ENCODE measurements at regions not wholly inside any gene's neighbourhood (a gene's known extent, or its start where the extent isn't known, plus 50 kb on each side); places are given as distances from the start of the nearest gene placed in this dataset.

DNA sequence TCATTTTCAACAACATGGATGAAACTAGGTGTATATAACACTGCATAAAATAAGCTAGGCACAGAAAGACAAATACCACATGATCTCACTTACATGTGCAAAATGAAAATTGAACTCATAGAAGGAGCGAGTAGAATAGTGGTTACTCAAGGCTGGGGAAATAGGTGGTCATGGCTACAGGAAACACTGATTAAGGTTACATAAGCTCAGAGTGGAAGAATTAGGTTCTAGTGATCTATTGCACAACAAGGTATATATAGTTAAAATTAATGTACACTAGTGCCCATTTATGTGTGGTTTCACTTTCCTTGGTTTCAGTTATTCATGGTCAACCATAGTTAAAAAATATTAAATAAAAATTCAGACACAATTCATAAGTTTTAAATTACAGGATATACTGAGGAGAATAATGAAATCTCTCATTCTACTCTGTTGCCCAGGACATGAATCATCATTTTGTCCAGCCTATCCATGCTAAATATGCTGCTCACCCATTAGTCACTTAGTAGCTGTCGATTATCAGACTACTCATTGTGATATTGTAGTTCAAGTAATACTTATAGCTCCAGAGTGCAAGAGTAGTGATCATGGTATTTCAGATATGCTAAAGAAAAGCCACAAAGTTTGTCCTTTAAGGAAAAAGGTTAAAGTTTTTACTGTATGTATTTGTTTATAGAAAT lies 1530.9 kb upstream of the LRRTM1 start (continued):
- TF ChIP-seq, protein P1, sequence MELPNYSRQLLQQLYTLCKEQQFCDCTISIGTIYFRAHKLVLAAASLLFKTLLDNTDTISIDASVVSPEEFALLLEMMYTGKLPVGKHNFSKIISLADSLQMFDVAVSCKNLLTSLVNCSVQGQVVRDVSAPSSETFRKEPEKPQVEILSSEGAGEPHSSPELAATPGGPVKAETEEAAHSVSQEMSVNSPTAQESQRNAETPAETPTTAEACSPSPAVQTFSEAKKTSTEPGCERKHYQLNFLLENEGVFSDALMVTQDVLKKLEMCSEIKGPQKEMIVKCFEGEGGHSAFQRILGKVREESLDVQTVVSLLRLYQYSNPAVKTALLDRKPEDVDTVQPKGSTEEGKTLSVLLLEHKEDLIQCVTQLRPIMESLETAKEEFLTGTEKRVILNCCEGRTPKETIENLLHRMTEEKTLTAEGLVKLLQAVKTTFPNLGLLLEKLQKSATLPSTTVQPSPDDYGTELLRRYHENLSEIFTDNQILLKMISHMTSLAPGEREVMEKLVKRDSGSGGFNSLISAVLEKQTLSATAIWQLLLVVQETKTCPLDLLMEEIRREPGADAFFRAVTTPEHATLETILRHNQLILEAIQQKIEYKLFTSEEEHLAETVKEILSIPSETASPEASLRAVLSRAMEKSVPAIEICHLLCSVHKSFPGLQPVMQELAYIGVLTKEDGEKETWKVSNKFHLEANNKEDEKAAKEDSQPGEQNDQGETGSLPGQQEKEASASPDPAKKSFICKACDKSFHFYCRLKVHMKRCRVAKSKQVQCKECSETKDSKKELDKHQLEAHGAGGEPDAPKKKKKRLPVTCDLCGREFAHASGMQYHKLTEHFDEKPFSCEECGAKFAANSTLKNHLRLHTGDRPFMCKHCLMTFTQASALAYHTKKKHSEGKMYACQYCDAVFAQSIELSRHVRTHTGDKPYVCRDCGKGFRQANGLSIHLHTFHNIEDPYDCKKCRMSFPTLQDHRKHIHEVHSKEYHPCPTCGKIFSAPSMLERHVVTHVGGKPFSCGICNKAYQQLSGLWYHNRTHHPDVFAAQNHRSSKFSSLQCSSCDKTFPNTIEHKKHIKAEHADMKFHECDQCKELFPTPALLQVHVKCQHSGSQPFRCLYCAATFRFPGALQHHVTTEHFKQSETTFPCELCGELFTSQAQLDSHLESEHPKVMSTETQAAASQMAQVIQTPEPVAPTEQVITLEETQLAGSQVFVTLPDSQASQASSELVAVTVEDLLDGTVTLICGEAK (IDR thresholded peaks at IDR 0.05): no peak
- TF ChIP-seq, protein P1 (CRISPR knock-in tag; IDR thresholded peaks at IDR 0.05): no peak
